CD4-positive, alpha-beta T cell treated with Interleukin-4 for 4 hours (primary cell): ENCODE measurements at regions not wholly inside any gene's neighbourhood (a gene's known extent, or its start where the extent isn't known, plus 50 kb on each side); places are given as distances from the start of the nearest gene placed in this dataset.
"Not testable (repeated sequence)": the region's sequence is repeated elsewhere in the genome, so short reads cannot be mapped to it uniquely, and the experiment has no call there.

Source experiments
- DNase-seq: peaks from one replicate; pipeline ENCODE4 v3.0.0-alpha.2; 2020

GRCh38 chr2:89026296-89026695, 334.8 kb downstream of the RPIA start:
- not testable (repeated sequence) for DNase-seq

GRCh38 chr2:89027115-89027514, 335.6 kb downstream of the RPIA start:
- not testable (repeated sequence) for DNase-seq

- not testable (repeated sequence) for DNase-seq
Observed at GRCh38 chr2:89027536-89027935, 336.1 kb downstream of the RPIA start.

- DNase-seq, result not testable (repeated sequence)
Observed at GRCh38 chr2:89029257-89029656, 337.8 kb downstream of the RPIA start.

- DNase-seq, result peak; percentile 30
Observed at GRCh38 chr2:89048138-89049066, 356.9 kb downstream of the RPIA start.

GRCh38 chr2:89058616-89059015, 367.1 kb downstream of the RPIA start:
- not testable (repeated sequence) for DNase-seq

GRCh38 chr2:89061174-89061573, 369.7 kb downstream of the RPIA start:
- not testable (repeated sequence) for DNase-seq

- not testable (repeated sequence) for DNase-seq
Observed at GRCh38 chr2:89076771-89077170, 385.3 kb downstream of the RPIA start.

GRCh38 chr2:89092911-89093310, 401.4 kb downstream of the RPIA start:
- not testable (repeated sequence) for DNase-seq

- DNase-seq, result not testable (repeated sequence)
Observed at GRCh38 chr2:89095060-89095459, 403.6 kb downstream of the RPIA start.

GRCh38 chr2:89102587-89102986, 411.1 kb downstream of the RPIA start:
- DNase-seq, result not testable (repeated sequence)

GRCh38 chr2:89106369-89107019, 415.0 kb downstream of the RPIA start:
- DNase-seq, result not testable (repeated sequence)

- DNase-seq, result not testable (repeated sequence)
Observed at GRCh38 chr2:89112434-89112833, 421.0 kb downstream of the RPIA start.

- not testable (repeated sequence) for DNase-seq
Observed at GRCh38 chr2:89113286-89113685, 421.8 kb downstream of the RPIA start.

GRCh38 chr2:89129440-89129839, 438.0 kb downstream of the RPIA start:
- not testable (repeated sequence) for DNase-seq

GRCh38 chr2:89130665-89131308, 439.3 kb downstream of the RPIA start:
- DNase-seq, result not testable (repeated sequence)

GRCh38 chr2:89142959-89143358, 451.5 kb downstream of the RPIA start:
- DNase-seq, result not testable (repeated sequence)

- not testable (repeated sequence) for DNase-seq
Observed at GRCh38 chr2:89145342-89145741, 453.9 kb downstream of the RPIA start.

GRCh38 chr2:89148256-89148655, 456.8 kb downstream of the RPIA start:
- DNase-seq, result not testable (repeated sequence)

GRCh38 chr2:89151699-89152098, 460.2 kb downstream of the RPIA start:
- not testable (repeated sequence) for DNase-seq

GRCh38 chr2:89152501-89152900, 461.0 kb downstream of the RPIA start:
- not testable (repeated sequence) for DNase-seq

GRCh38 chr2:89153210-89153609, 461.7 kb downstream of the RPIA start:
- DNase-seq, result not testable (repeated sequence)

GRCh38 chr2:89154247-89154682, 462.8 kb downstream of the RPIA start:
- DNase-seq, result not testable (repeated sequence)
